Trophoblast cell (in vitro differentiated cells and primary cell): ENCODE measurements at regions not wholly inside any gene's neighbourhood (a gene's known extent, or its start where the extent isn't known, plus 50 kb on each side); places are given as distances from the start of the nearest gene placed in this dataset.

Experiments
- DNase-seq, 2 donors: peaks; one replicate each; pipeline ENCODE4 v3.0.0-alpha.2; 2016
- H2AFZ ChIP-seq: 2 replicates; pipeline ENCODE4 v1.6.1; 2013; ENCODE audit warnings: low read length, moderate library complexity, mild to moderate bottlenecking; ENCODE audit not compliant: insufficient read depth, poor library complexity
- H2AK5ac ChIP-seq: 2 replicates; pipeline ENCODE4 v1.6.1; 2013; ENCODE audit warnings: mild to moderate bottlenecking, low read length
- H2BK120ac ChIP-seq: 2 replicates; pipeline ENCODE4 v1.6.1; 2013; ENCODE audit warnings: low read length, mild to moderate bottlenecking, moderate library complexity; ENCODE audit not compliant: insufficient read depth, poor library complexity
- H2BK12ac ChIP-seq: 2 replicates; pipeline ENCODE4 v1.6.1; 2013; ENCODE audit warnings: mild to moderate bottlenecking, low read length, moderate library complexity
- H2BK5ac ChIP-seq: 2 replicates; pipeline ENCODE4 v1.6.1; 2013; ENCODE audit warnings: low read length, low read depth, moderate library complexity, mild to moderate bottlenecking; ENCODE audit not compliant: poor library complexity
- H3K14ac ChIP-seq: 2 replicates; pipeline ENCODE4 v1.6.1; 2013; ENCODE audit warnings: mild to moderate bottlenecking, low read length
- H3K18ac ChIP-seq: 2 replicates; pipeline ENCODE4 v1.6.1; 2013; ENCODE audit warnings: mild to moderate bottlenecking, low read length
- H3K23ac ChIP-seq: 2 replicates; pipeline ENCODE4 v1.6.1; 2013; ENCODE audit warnings: low read length
- H3K27ac ChIP-seq: 2 replicates; pipeline ENCODE4 v1.5.1; 2013; ENCODE audit warnings: low read depth, mild to moderate bottlenecking, inconsistent platforms, low read length, moderate library complexity
- H3K27me3 ChIP-seq: 2 replicates; pipeline ENCODE4 v1.6.1; 2013; ENCODE audit warnings: inconsistent platforms, mild to moderate bottlenecking, low read length, moderate library complexity; ENCODE audit not compliant: insufficient read depth
- H3K36me3 ChIP-seq, 2 experiments: 1 replicate in 1 of 2; 2 replicates in 1 of 2; pipeline ENCODE4 v1.6.1; 2013; ENCODE audit warnings: low read length in 2 of 2, mild to moderate bottlenecking in 2 of 2, moderate library complexity in 1 of 2; ENCODE audit not compliant: insufficient read depth in 2 of 2, control insufficient read depth in 1 of 2
- H3K4ac ChIP-seq: 2 replicates; pipeline ENCODE4 v1.6.1; 2013; ENCODE audit warnings: low read depth, mild to moderate bottlenecking, low read length, moderate library complexity
- H3K4me1 ChIP-seq, 2 experiments: 1 replicate in 1 of 2; 2 replicates in 1 of 2; pipeline ENCODE4 v1.6.1; 2013; ENCODE audit warnings: low read length in 2 of 2, mild to moderate bottlenecking in 2 of 2, moderate library complexity in 1 of 2; ENCODE audit not compliant: insufficient read depth in 2 of 2, control insufficient read depth in 1 of 2
- H3K4me2 ChIP-seq: 2 replicates; pipeline ENCODE4 v1.6.1; 2013; ENCODE audit warnings: inconsistent platforms, mild to moderate bottlenecking, low read length, moderate library complexity
- H3K4me3 ChIP-seq: 2 replicates; pipeline ENCODE4 v1.5.1; 2013; ENCODE audit warnings: mild to moderate bottlenecking, low read depth, low read length, inconsistent platforms
- H3K79me1 ChIP-seq: one replicate; pipeline ENCODE4 v1.6.1; 2013; ENCODE audit warnings: low read length
- H3K79me2 ChIP-seq: 2 replicates; pipeline ENCODE4 v1.6.1; 2013; ENCODE audit warnings: low read length, mild to moderate bottlenecking; ENCODE audit not compliant: control insufficient read depth, insufficient read depth, poor library complexity
- H3K9ac ChIP-seq: 2 replicates; pipeline ENCODE4 v1.6.1; 2013; ENCODE audit warnings: mild to moderate bottlenecking, low read length
- H3K9me3 ChIP-seq: 2 replicates; pipeline ENCODE4 v1.6.1; 2013; ENCODE audit warnings: low read depth, mild to moderate bottlenecking, control low read depth, inconsistent platforms, low read length; ENCODE audit not compliant: insufficient read depth
- H4K12ac ChIP-seq: 2 replicates; pipeline ENCODE4 v1.6.1; 2013; ENCODE audit warnings: low read depth, mild to moderate bottlenecking, low read length, moderate library complexity
- H4K8ac ChIP-seq: 2 replicates; pipeline ENCODE4 v1.6.1; 2013; ENCODE audit warnings: low read depth, mild to moderate bottlenecking, low read length, moderate library complexity
- H4K91ac ChIP-seq: one replicate; pipeline ENCODE4 v1.6.1; 2013; ENCODE audit warnings: low read depth, mild to moderate bottlenecking, low read length, moderate library complexity
- WGBS: extraction: QIAGEN DNeasy Blood & Tissue Kit; methylation state at CpG from one replicate; pipeline ENCODE4 v1.1.7; 2013; ENCODE audit warnings: missing lambda C conversion rate; ENCODE audit not compliant: insufficient read length, insufficient coverage; ENCODE audit errors: extremely low coverage; 5-methylcytosine and 5-hydroxymethylcytosine counted together

- no peak overlapping the region for H3K4me2 ChIP-seq
- H3K9ac ChIP-seq: no peak overlapping the region
- no peak overlapping the region for H4K12ac ChIP-seq
- H3K4me3 ChIP-seq: no peak overlapping the region
- H3K36me3 ChIP-seq: no peaks in the 10 kb centered on the region
- no peaks in the 10 kb centered on the region for H3K9me3 ChIP-seq
- no peaks in the 10 kb centered on the region for H3K79me1 ChIP-seq
- no peak for DNase-seq
- no peak overlapping the region for H3K18ac ChIP-seq
- H2BK120ac ChIP-seq: no peak overlapping the region
- no peak overlapping the region for H2BK12ac ChIP-seq
- H3K79me2 ChIP-seq: no peaks in the 10 kb centered on the region
- H3K27ac ChIP-seq: no peak overlapping the region
- no peak overlapping the region for H4K91ac ChIP-seq
- no peak overlapping the region for H2AFZ ChIP-seq
- no peak overlapping the region for H3K14ac ChIP-seq
- no peak overlapping the region for H4K8ac ChIP-seq
- no peak overlapping the region for H2AK5ac ChIP-seq
- H3K23ac ChIP-seq: no peak overlapping the region
- no peak overlapping the region for H3K4ac ChIP-seq
- H3K27me3 ChIP-seq: no peaks in the 10 kb centered on the region
- peaks cover 0 to 5% of the 10 kb centered on the region in 2 experiments for H3K4me1 ChIP-seq
- no peak overlapping the region for H2BK5ac ChIP-seq
Measured at GRCh38 chr16:86166414-86166813, 267.5 kb downstream of the IRF8 start.

GRCh38 chr16:86167061-86167460 is 268.1 kb downstream of the IRF8 start:
- Histone ChIP-seq H2BK12ac (no peak overlapping the region), H2BK120ac (no peak overlapping the region), H3K4me3 (no peak overlapping the region), H3K36me3 (no peaks in the 10 kb centered on the region), H3K4me1 (peaks cover 0 to 6% of the 10 kb centered on the region in 2 experiments), H3K23ac (no peak overlapping the region), H3K18ac (no peak overlapping the region), H4K91ac (no peak overlapping the region), H2BK5ac (no peak overlapping the region), H2AK5ac (no peak overlapping the region), H3K27me3 (no peaks in the 10 kb centered on the region), H3K4me2 (no peak overlapping the region), H3K79me1 (no peaks in the 10 kb centered on the region), H3K9ac (no peak overlapping the region), H4K8ac (no peak overlapping the region), H3K14ac (no peak overlapping the region), H3K27ac (no peak overlapping the region), H3K4ac (no peak overlapping the region), H3K9me3 (no peaks in the 10 kb centered on the region), H3K79me2 (no peaks in the 10 kb centered on the region), H4K12ac (no peak overlapping the region), H2AFZ (no peak overlapping the region)
- no peak for DNase-seq
- no CpG with 5 or more reads among the region's 7 CpGs for WGBS

- Histone ChIP-seq H2BK120ac (no peak overlapping the region), H3K4me1 (peaks cover 0 to 6% of the 10 kb centered on the region in 2 experiments), H3K18ac (no peak overlapping the region), H3K4me3 (no peak overlapping the region), H2AFZ (no peak overlapping the region), H3K9ac (no peak overlapping the region), H3K79me2 (no peaks in the 10 kb centered on the region), H3K23ac (no peak overlapping the region), H3K27ac (no peak overlapping the region), H2AK5ac (no peak overlapping the region), H3K79me1 (no peaks in the 10 kb centered on the region), H2BK12ac (no peak overlapping the region), H3K14ac (no peak overlapping the region), H3K27me3 (no peaks in the 10 kb centered on the region), H2BK5ac (no peak overlapping the region), H3K4me2 (no peak overlapping the region), H3K4ac (no peak overlapping the region), H4K91ac (no peak overlapping the region), H4K8ac (no peak overlapping the region), H3K9me3 (no peaks in the 10 kb centered on the region), H3K36me3 (no peaks in the 10 kb centered on the region), H4K12ac (no peak overlapping the region)
- no CpG with 5 or more reads among the region's 5 CpGs for WGBS
- DNase-seq: no peak
Measured at GRCh38 chr16:86170720-86171119, 271.8 kb downstream of the IRF8 start.

- H3K4me2 ChIP-seq: no peak overlapping the region
- no peak overlapping the region for H3K4ac ChIP-seq
- H2BK120ac ChIP-seq: no peak overlapping the region
- no peak overlapping the region for H2AK5ac ChIP-seq
- H3K9me3 ChIP-seq: no peaks in the 10 kb centered on the region
- no peak overlapping the region for H3K9ac ChIP-seq
- H4K8ac ChIP-seq: no peak overlapping the region
- H3K27ac ChIP-seq: no peak overlapping the region
- no peaks in the 10 kb centered on the region for H3K79me2 ChIP-seq
- H2AFZ ChIP-seq: no peak overlapping the region
- H3K23ac ChIP-seq: no peak overlapping the region
- H4K91ac ChIP-seq: no peak overlapping the region
- no peak overlapping the region for H2BK5ac ChIP-seq
- H3K36me3 ChIP-seq: no peaks in the 10 kb centered on the region
- DNase-seq: no peak
- WGBS: no CpG with 5 or more reads among the region's 5 CpGs
- H3K4me3 ChIP-seq: no peak overlapping the region
- H2BK12ac ChIP-seq: no peak overlapping the region
- H3K4me1 ChIP-seq: peaks cover 0 to 6% of the 10 kb centered on the region in 2 experiments
- no peaks in the 10 kb centered on the region for H3K79me1 ChIP-seq
- no peak overlapping the region for H3K14ac ChIP-seq
- H3K27me3 ChIP-seq: no peaks in the 10 kb centered on the region
- H3K18ac ChIP-seq: no peak overlapping the region
- no peak overlapping the region for H4K12ac ChIP-seq
Measured at GRCh38 chr16:86171329-86171728, 272.4 kb downstream of the IRF8 start.
